B cell (primary cell): ENCODE measurements at regions not wholly inside any gene's neighbourhood (a gene's known extent, or its start where the extent isn't known, plus 50 kb on each side); places are given as distances from the start of the nearest gene placed in this dataset.

ENCODE experiments used
- ATAC-seq: fragments of 200-7000 bp; cut with Tn5 transposase; one replicate; pipeline ENCODE4 v1.10.0; 2021; ENCODE audit warnings: low read depth, mild to moderate bottlenecking, moderate number of reproducible peaks, moderate library complexity
- CTCF ChIA-PET: fragments of 350-600 bp; sonication (Branson Sonifier 250); formaldehyde crosslinking; loops from one replicate; lab custom pipeline; 2021; ENCODE audit warnings: antibody characterized with exemption, inconsistent platforms; lab: Charles Lee
- POLR2A ChIA-PET: fragments of 350-600 bp; sonication (Branson Sonifier 250); formaldehyde crosslinking; loops from one replicate; lab custom pipeline; 2021; ENCODE audit warnings: antibody characterized with exemption; lab: Charles Lee
- DNase-seq: peaks from one replicate; pipeline ENCODE4 v3.0.0; 2013
- H2AFZ ChIP-seq: 2 replicates; pipeline ENCODE4 v1.6.1; 2012; ENCODE audit warnings: mild to moderate bottlenecking, low read depth, low read length; ENCODE audit not compliant: insufficient read depth, poor library complexity, severe bottlenecking
- H3K27ac ChIP-seq, 2 donors: 1 replicate in 1 of 2; 2 replicates in 1 of 2; pipeline ENCODE4 v1.5.1; 2012 to 2013; ENCODE audit warnings: low read length in 2 of 2, mild to moderate bottlenecking in 2 of 2, moderate library complexity in 1 of 2
- H3K27me3 ChIP-seq, 4 experiments: fragments of 200-600 bp in 1 of 4; sonication (generic) in 1 of 4; replicated peaks in 1 of 4; 1 replicate in 2 of 4; 2 replicates in 2 of 4; pipeline versions ENCODE4 v1.6.1 to v1.7.0; 2013 to 2016; ENCODE audit warnings: low read length in 3 of 4, mild to moderate bottlenecking in 2 of 4, mixed read lengths in 1 of 4, moderate library complexity in 1 of 4; ENCODE audit not compliant: insufficient read depth in 4 of 4, control insufficient read depth in 3 of 4; ENCODE audit errors: control extremely low read depth in 1 of 4
- H3K36me3 ChIP-seq, 2 experiments: replicated peaks in 1 of 2; 1 replicate in 1 of 2; 2 replicates in 1 of 2; pipeline versions ENCODE4 v1.6.1 to v1.7.1; 2013; ENCODE audit warnings: low read length in 1 of 2; ENCODE audit not compliant: insufficient read depth in 2 of 2, control insufficient read depth in 1 of 2; ENCODE audit errors: control extremely low read depth in 1 of 2, extremely low read depth in 1 of 2
- H3K4me1 ChIP-seq, 2 donors: fragments of 200-600 bp in 1 of 2; sonication (generic) in 1 of 2; 1 replicate in 1 of 2; 2 replicates in 1 of 2; pipeline versions ENCODE4 v1.5.1 to v1.6.1; 2013 to 2017; ENCODE audit warnings: low read length in 2 of 2; ENCODE audit not compliant: control insufficient read depth in 2 of 2, insufficient read depth in 2 of 2
- H3K4me2 ChIP-seq: replicated peaks from 2 replicates; pipeline ENCODE3; 2012; ENCODE audit warnings: mild to moderate bottlenecking, low read depth, low read length; ENCODE audit not compliant: poor library complexity, severe bottlenecking
- H3K4me3 ChIP-seq, 5 experiments: fragments of 200-600 bp in 1 of 5; sonication (generic) in 1 of 5; 1 replicate in 3 of 5; 2 replicates in 2 of 5; pipeline versions ENCODE4 v1.5.1 to v1.7.0; 2011 to 2016; ENCODE audit warnings: low read length in 4 of 5, mild to moderate bottlenecking in 4 of 5, low read depth in 2 of 5, control low read depth in 1 of 5, moderate library complexity in 1 of 5; ENCODE audit not compliant: insufficient read depth in 1 of 5; ENCODE audit errors: control extremely low read depth in 1 of 5, extremely low read depth in 1 of 5
- H3K79me2 ChIP-seq: fragments of 200-600 bp; sonication (generic); one replicate; pipeline ENCODE4 v1.6.0; 2016; ENCODE audit warnings: low read length; ENCODE audit not compliant: control insufficient read depth, insufficient read depth
- H3K9ac ChIP-seq: fragments of 200-600 bp; sonication (generic); 2 replicates; pipeline ENCODE4 v1.6.1; 2017; ENCODE audit warnings: mild to moderate bottlenecking, low read length, moderate library complexity
- H3K9me3 ChIP-seq, 3 donors: one replicate each; pipeline versions ENCODE4 v1.6.1 to v1.7.1; 2013; ENCODE audit warnings: low read length in 2 of 3; ENCODE audit not compliant: control insufficient read depth in 2 of 3, insufficient read depth in 1 of 3; ENCODE audit errors: control extremely low read depth in 1 of 3
- H4K20me1 ChIP-seq: 2 replicates; pipeline ENCODE4 v1.6.0; 2012; ENCODE audit warnings: mild to moderate bottlenecking, low read length; ENCODE audit not compliant: insufficient read depth, control insufficient read depth, poor library complexity, severe bottlenecking
- H3K27ac Mint-ChIP-seq: one replicate; pipeline ENCODE4 v1.8.0; 2021; ENCODE audit warnings: mixed read lengths
- H3K27me3 Mint-ChIP-seq: one replicate; pipeline ENCODE4 v1.8.0; 2021; ENCODE audit warnings: mixed read lengths
- H3K4me1 Mint-ChIP-seq: one replicate; pipeline ENCODE4 v1.8.0; 2021; ENCODE audit warnings: mixed read lengths
- H3K4me3 Mint-ChIP-seq: one replicate; pipeline ENCODE4 v1.8.0; 2021; ENCODE audit warnings: mixed read lengths
- H3K9me3 Mint-ChIP-seq: one replicate; pipeline ENCODE4 v1.8.0; 2022; ENCODE audit warnings: mixed read lengths; ENCODE audit not compliant: insufficient read depth
- EZH2 ChIP-seq: IDR thresholded peaks from 2 replicates; pipeline ENCODE4 v1.6.1; 2012; ENCODE audit warnings: borderline replicate concordance, low read depth, mild to moderate bottlenecking, moderate library complexity, low read length; ENCODE audit not compliant: insufficient read depth, poor library complexity, severe bottlenecking
- WGBS: methylation state at CpG from one replicate; pipeline ENCODE4 v1.1.5; 2013; ENCODE audit warnings: missing lambda C conversion rate; ENCODE audit not compliant: insufficient coverage; 5-methylcytosine and 5-hydroxymethylcytosine counted together
- intact Hi-C: fragments of 100-400 bp; cut with micrococcal nuclease; formaldehyde crosslinking; loops from one replicate; pipeline ENCODE4 v1.10.0; 2022
- TF ChIP-seq, protein P1 (sequence below): fragments of 200-600 bp; IDR thresholded peaks from one replicate; pipeline ENCODE4 v1.8.0; 2022; ENCODE audit warnings: antibody characterized with exemption, mild to moderate bottlenecking

DNA sequence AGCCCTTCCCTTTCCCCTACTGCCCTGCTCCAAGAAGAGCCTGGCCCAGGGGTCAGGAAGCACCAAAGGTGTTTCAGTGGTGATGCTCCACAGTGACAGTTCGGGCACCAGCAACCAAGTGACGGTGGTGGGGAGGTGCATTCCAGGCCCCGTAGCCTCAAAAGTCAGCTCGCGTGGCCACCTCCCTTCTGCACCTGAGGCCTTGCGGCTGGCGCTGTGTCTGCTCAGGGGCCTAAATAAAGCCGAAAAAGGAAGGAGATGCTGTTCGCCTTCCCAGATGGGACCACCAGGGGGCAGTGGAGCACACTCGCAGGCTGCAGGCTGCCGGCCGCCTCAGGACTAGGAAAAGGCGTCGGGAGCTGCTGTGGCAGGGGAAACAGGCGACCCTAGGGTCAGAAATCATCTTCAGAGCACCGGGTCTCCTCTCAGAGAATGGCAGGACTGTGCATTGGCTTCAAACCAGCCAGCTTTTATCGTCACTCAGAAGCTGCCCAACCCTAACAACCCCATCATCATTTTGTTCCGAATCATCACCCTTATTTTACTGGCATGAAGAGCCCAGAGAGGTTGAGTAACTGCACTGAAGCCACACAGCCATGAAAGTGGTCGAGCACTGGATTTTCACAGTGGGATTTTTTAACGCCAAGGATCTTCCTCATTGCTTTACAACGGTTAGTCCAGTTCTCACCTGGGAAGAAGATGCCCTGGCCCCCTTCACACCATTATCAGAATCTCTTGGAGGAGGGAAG lies 213.0 kb upstream of the CELF4 start:
- Mint-ChIP-seq H3K27me3 (no peaks in the 10 kb centered on the region), H3K4me1 (no peaks in the 10 kb centered on the region), H3K4me3 (no peak overlapping the region), H3K9me3 (no peaks in the 10 kb centered on the region), H3K27ac (no peak overlapping the region)
- peaks cover 0 to 13% (median 0%) of the 10 kb centered on the region in 3 donors for H3K9me3 ChIP-seq
- no peaks in the 10 kb centered on the region for H3K36me3 ChIP-seq
- no peak overlapping the region for H2AFZ ChIP-seq
- CTCF ChIA-PET, result no interaction called here
- no peak overlapping the region for H3K27ac ChIP-seq
- POLR2A ChIA-PET, result no interaction called here
- 28% methylated on average over 19 of the region's 21 CpGs for WGBS
- no peak overlapping the region for H3K4me3 ChIP-seq
- no peaks in the 10 kb centered on the region for H3K79me2 ChIP-seq
- no peak for DNase-seq
- no peaks in the 10 kb centered on the region for H3K27me3 ChIP-seq
- intact Hi-C loops, result no loop called here
- no peak overlapping the region for H3K4me2 ChIP-seq
- no peak for ATAC-seq
- TF ChIP-seq, protein P1, sequence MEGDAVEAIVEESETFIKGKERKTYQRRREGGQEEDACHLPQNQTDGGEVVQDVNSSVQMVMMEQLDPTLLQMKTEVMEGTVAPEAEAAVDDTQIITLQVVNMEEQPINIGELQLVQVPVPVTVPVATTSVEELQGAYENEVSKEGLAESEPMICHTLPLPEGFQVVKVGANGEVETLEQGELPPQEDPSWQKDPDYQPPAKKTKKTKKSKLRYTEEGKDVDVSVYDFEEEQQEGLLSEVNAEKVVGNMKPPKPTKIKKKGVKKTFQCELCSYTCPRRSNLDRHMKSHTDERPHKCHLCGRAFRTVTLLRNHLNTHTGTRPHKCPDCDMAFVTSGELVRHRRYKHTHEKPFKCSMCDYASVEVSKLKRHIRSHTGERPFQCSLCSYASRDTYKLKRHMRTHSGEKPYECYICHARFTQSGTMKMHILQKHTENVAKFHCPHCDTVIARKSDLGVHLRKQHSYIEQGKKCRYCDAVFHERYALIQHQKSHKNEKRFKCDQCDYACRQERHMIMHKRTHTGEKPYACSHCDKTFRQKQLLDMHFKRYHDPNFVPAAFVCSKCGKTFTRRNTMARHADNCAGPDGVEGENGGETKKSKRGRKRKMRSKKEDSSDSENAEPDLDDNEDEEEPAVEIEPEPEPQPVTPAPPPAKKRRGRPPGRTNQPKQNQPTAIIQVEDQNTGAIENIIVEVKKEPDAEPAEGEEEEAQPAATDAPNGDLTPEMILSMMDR, result no peak
- no peak for TF ChIP-seq EZH2
- no peaks in the 10 kb centered on the region for H4K20me1 ChIP-seq
- no peak overlapping the region for H3K9ac ChIP-seq
- H3K4me1 ChIP-seq, result no peaks in the 10 kb centered on the region

DNA sequence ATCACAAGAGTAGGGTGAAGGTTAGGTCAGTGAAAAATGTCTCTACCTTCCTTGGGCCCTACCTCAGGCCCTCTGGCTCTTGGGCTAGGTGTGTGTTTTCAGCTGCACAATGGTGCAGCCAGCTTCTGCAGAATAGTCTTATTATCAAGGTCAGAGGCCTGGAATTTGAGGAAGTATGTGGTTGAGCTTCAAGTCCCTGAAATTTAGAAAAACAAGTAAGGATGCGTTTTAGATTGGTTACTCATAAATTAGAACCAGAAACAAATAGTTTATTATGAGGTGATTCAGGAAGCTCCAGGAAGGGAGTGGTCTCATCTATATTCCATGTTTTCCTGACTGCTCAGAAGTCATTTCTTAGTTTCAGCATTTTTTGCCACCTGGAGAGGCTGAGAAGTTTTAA lies 204.2 kb upstream of the CELF4 start:
- WGBS, result no CpG with 5 or more reads among the region's 1 CpG
- no peak overlapping the region for H3K27ac Mint-ChIP-seq
- TF ChIP-seq, protein P1, result no peak
- TF ChIP-seq EZH2, result no peak
- H3K4me3 ChIP-seq, result no peak overlapping the region
- no peaks in the 10 kb centered on the region for H3K36me3 ChIP-seq
- H3K4me1 Mint-ChIP-seq, result no peaks in the 10 kb centered on the region
- peaks cover 0 to 12% (median 0%) of the 10 kb centered on the region in 3 donors for H3K9me3 ChIP-seq
- POLR2A ChIA-PET, result no interaction called here
- ATAC-seq (no peak), DNase-seq (no peak)
- H3K9me3 Mint-ChIP-seq, result peaks cover 5% of the 10 kb centered on the region
- H3K4me3 Mint-ChIP-seq, result no peak overlapping the region
- H2AFZ ChIP-seq, result no peak overlapping the region
- H3K27me3 Mint-ChIP-seq, result no peaks in the 10 kb centered on the region
- CTCF ChIA-PET, result no interaction called here
- H3K4me1 ChIP-seq, result no peaks in the 10 kb centered on the region
- no peaks in the 10 kb centered on the region for H3K79me2 ChIP-seq
- no peaks in the 10 kb centered on the region for H4K20me1 ChIP-seq
- no peak overlapping the region for H3K9ac ChIP-seq
- intact Hi-C loops, result no loop called here
- no peak overlapping the region for H3K27ac ChIP-seq
- H3K4me2 ChIP-seq, result no peak overlapping the region
- no peaks in the 10 kb centered on the region for H3K27me3 ChIP-seq
